Glomerular visceral epithelial cell (primary cell): ENCODE measurements at regions not wholly inside any gene's neighbourhood (a gene's known extent, or its start where the extent isn't known, plus 50 kb on each side); places are given as distances from the start of the nearest gene placed in this dataset.

ENCODE experiments used
- DNase-seq: peaks from one replicate; pipeline ENCODE4 v3.0.0-alpha.2; 2016; ENCODE audit errors: extremely low spot score

DNA sequence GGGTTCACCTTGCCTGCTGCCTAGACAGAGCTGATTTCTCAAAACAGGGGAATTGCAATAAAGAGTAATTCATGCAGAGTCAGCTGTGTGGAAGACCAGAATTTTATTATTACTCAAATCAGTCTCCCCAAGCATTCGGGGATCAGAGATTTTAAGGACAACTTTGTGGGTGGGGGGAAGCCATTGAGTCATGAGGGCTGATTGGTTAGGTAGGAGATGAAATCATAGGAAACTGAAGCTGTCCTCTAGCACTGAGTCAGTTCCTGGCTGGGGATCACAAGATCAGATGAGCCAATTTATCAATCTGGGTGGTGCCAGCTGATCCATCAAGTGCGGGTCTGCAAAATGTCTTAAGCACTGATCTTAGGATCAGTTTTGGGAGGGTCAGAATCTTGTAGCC is 159.1 kb upstream of the MAP1B start:
- DNase-seq = no peak

GRCh38 chr5:71949772-71950171 is 157.5 kb upstream of the MAP1B start:
- DNase-seq = no peak

DNA sequence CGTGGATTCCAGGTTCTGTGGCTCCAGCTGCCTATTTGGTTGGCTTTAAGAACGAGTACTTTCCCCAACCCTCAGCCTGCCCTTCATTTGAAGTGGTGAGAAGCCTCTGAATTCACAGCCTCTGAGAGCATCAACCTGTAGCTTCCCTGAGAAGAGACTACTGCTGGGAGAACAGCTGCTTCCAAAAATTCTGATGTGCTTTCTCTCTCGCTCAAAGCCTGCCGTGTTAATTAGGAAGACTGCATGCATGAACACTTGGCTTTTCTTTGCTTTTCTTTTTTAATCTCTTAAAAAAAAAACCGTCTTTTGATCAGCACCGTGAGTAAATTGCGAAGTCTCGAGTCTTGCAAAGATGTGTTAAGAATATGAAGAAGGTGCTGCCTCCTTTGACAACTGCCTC is 153.4 kb upstream of the MAP1B start:
- no peak for DNase-seq

- DNase-seq = no peak
Observed at GRCh38 chr5:71954329-71954728, 152.9 kb upstream of the MAP1B start.

- no peak for DNase-seq
Observed at GRCh38 chr5:71955723-71956122, 151.6 kb upstream of the MAP1B start.

DNA sequence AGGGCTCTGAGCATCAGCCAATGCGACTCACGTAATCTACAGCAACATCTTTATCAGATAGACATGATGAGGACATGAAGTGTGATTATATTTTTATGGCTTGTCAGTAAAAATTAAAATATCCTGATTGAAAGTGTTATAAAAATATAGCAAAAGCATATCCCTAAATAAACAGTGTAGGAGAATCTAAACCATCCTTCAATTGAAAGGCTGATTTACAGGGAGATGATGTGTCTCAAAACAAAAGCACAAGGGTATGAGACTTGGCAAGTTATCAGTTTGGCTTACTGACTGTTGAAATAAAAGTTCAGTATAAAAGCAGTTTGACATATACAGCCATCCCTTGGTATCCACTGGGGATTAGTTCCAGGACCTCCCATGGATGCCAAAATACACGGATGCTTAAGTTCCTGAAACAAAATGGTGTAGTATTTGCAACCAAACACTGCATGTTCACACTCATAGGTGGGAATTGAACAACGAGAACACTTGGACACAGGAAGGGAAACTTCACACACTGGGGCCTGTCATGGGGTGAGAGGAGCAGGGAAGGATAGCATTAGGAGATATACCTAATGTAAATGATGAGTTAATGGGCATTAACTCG is 149.9 kb upstream of the MAP1B start:
- DNase-seq = no peak

DNA sequence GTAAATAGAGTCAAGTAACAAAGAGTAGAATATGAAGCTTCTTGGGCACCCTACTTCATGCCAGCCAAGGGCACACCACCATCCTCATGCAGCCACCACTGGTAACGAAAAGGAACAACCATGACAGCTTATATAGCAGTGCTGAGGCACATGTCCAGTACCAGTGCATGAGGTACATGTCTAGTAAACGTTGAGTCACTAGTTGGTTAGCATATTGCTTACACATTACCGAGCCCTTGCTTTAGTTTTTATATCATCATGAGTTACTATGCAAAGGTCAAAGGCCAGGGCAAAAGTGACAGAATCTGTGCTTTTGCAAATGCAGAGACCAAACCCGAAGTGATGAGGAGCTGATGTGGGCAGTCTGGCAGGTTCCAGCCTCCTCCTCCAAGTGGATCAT is 147.1 kb upstream of the MAP1B start:
- DNase-seq = no peak

- DNase-seq = no peak
Observed at GRCh38 chr5:71961786-71962185, 145.5 kb upstream of the MAP1B start.

- DNase-seq = no peak
Observed at GRCh38 chr5:71969460-71969859, 137.8 kb upstream of the MAP1B start.

- no peak for DNase-seq
Observed at GRCh38 chr5:71971862-71972261, 135.4 kb upstream of the MAP1B start.

GRCh38 chr5:71972777-71973473 is 134.3 kb upstream of the MAP1B start:
- no peak for DNase-seq

GRCh38 chr5:71973563-71973962 is 133.7 kb upstream of the MAP1B start:
- no peak for DNase-seq

GRCh38 chr5:71974165-71974564 is 133.1 kb upstream of the MAP1B start:
- no peak for DNase-seq

GRCh38 chr5:71974622-71975021 is 132.7 kb upstream of the MAP1B start:
- DNase-seq = peak; percentile 16

- DNase-seq = no peak
Observed at GRCh38 chr5:71976449-71976848, 130.8 kb upstream of the MAP1B start.

DNA sequence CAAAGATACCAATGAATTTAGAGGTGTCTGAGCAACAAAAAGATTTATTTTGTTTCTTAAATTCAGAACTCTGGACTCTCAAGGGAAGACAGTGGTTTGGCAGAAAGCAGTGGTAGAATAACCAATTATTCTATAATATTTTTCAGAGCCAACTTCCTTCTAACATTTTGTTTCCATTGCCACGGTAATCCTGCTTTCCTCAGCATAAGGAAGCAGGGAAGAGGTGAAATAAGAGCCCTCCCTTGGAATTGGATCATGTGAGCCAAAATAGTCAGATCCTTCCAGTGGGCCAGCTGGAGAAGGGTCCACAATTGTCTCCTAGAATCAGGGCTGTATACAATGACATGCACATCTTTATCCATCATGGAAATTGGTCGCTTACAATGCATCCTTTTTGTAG is 130.0 kb upstream of the MAP1B start:
- no peak for DNase-seq

DNA sequence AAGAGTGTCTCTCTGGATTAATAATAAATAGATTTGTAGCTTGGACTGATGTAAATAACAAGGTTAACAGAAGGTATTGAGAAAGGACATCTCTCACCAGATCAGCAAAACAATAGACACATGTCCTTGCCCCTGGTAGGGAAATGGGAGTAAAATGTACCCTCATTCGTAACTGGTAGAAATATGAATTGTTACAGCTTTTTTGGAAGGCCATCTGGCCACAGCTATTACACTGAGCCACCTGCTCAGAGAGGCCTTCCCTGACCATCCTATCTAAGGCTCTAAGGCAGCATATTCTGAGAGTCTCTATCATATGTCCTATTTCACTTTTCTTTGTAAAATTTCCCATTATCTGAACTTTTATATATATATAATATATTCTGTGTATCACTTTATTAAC is 129.1 kb upstream of the MAP1B start:
- no peak for DNase-seq

GRCh38 chr5:71982717-71983395 is 124.4 kb upstream of the MAP1B start:
- DNase-seq = no peak

GRCh38 chr5:71986101-71986500 is 121.2 kb upstream of the MAP1B start:
- DNase-seq = no peak

GRCh38 chr5:71988808-71989207 is 118.5 kb upstream of the MAP1B start:
- no peak for DNase-seq

DNA sequence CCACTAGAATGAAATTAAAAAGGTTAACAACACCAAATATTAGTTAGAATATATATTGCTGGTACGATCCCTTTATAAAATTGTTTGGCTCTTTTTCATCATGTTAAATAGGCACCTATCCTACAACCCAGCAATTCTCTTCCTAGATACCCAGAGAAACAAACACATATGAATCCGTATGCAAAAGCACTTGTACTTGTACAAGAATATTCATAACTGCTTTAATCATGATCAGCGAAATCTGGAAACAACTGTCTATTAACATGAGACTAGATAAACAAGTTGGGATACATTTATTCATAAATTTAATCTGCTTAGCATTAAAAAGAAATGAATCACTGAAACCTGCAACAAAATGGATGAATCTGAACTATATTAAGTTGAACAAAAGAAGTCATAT is 113.7 kb upstream of the MAP1B start:
- no peak for DNase-seq

GRCh38 chr5:71996789-71997188 is 110.5 kb upstream of the MAP1B start:
- DNase-seq = no peak

GRCh38 chr5:71998746-71999145 is 108.5 kb upstream of the MAP1B start:
- DNase-seq = no peak
